Testis (tissue), 2 donors: ENCODE measurements at regions not wholly inside any gene's neighbourhood (a gene's known extent, or its start where the extent isn't known, plus 50 kb on each side); places are given as distances from the start of the nearest gene placed in this dataset.
"Not testable (repeated sequence)": the region's sequence is repeated elsewhere in the genome, so short reads cannot be mapped to it uniquely, and the experiment has no call there.

Experiments used
- DNase-seq: peaks from one replicate; pipeline ENCODE4 v3.0.0-alpha.2; 2019
- H3K27ac ChIP-seq, 2 donors: fragments of 200-600 bp; sonication (generic); one replicate each; pipeline ENCODE4 v1.5.1; 2019
- H3K27me3 ChIP-seq: fragments of 200-600 bp; sonication (generic); one replicate; pipeline ENCODE4 v1.5.1; 2019
- H3K36me3 ChIP-seq: fragments of 200-600 bp; sonication (generic); one replicate; pipeline ENCODE4 v1.5.1; 2017; ENCODE audit warnings: low read depth; ENCODE audit errors: missing control alignments
- H3K4me1 ChIP-seq: fragments of 200-600 bp; sonication (generic); one replicate; pipeline ENCODE4 v1.5.1; 2019
- H3K4me3 ChIP-seq, 2 donors: fragments of 200-600 bp; sonication (generic); one replicate each; pipeline ENCODE4 v1.5.1; 2017 to 2019
- H3K9me3 ChIP-seq: fragments of 200-600 bp; sonication (generic); one replicate; pipeline ENCODE4 v1.5.1; 2017
- POLR2A ChIP-seq: fragments of 450-650 bp; IDR thresholded peaks from one replicate; pipeline ENCODE4 v1.6.1; 2017; ENCODE audit warnings: antibody characterized with exemption, mild to moderate bottlenecking, moderate library complexity
- WGBS, 2 donors: methylation state at CpG; one replicate each; pipeline ENCODE4 v1.1.5; 2018; 5-methylcytosine and 5-hydroxymethylcytosine counted together
- intact Hi-C: fragments of 100-400 bp; cut with DNase I; formaldehyde crosslinking; loops from one replicate; pipeline ENCODE4 v1.15.1; 2023; ENCODE audit warnings: low total_unique reads
- TF ChIP-seq, protein P1 (sequence below), 3 experiments: fragments of 450-650 bp in 2 of 3; fragments of 200-600 bp in 1 of 3; sonication (generic) in 1 of 3; IDR thresholded peaks; one replicate each; pipeline ENCODE4 v1.5.1; 2016 to 2019; ENCODE audit warnings: antibody characterized with exemption in 3 of 3, mild to moderate bottlenecking in 2 of 3, moderate library complexity in 1 of 3

DNA sequence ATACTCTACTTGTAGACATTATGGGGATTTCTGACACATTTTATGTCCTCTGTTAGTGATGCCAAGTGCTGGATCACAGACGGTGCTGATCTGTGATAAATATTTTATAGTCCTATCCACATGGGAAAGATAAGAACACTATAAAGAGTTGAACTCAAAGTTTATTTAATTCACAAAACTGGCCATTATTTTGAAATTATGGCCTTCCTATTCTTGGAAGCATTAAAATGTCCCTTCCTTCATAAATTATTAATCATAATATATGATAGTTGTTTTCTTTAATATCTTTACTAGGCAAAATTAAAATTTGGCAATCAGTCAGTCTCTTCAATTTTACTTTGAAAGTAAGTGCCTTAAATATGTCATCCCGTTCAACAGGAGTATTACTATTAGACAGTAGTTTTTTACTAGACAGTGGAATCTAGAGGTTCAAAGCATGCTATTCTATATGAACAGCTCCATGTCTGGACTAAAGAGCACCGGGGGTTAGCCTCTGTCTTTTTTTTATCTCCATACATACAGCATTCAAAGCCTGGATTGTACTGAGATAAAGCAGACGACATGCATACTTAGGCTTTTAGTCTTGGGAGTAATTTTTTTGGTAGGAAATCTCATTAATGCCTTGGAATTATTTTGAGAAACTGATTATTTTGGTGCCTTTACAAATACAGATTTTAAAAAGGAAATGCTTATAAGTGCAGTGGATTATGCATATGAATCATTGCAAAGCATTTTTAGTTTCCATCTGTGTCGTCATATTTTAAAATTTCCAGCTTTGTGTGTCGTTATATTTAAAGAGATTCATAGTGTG, 306.1 kb upstream of the RGS6 start:
- H3K9me3 ChIP-seq = no peaks in the 10 kb centered on the region
- no peak for DNase-seq
- H3K36me3 ChIP-seq = no peaks in the 10 kb centered on the region
- TF ChIP-seq, protein P1, sequence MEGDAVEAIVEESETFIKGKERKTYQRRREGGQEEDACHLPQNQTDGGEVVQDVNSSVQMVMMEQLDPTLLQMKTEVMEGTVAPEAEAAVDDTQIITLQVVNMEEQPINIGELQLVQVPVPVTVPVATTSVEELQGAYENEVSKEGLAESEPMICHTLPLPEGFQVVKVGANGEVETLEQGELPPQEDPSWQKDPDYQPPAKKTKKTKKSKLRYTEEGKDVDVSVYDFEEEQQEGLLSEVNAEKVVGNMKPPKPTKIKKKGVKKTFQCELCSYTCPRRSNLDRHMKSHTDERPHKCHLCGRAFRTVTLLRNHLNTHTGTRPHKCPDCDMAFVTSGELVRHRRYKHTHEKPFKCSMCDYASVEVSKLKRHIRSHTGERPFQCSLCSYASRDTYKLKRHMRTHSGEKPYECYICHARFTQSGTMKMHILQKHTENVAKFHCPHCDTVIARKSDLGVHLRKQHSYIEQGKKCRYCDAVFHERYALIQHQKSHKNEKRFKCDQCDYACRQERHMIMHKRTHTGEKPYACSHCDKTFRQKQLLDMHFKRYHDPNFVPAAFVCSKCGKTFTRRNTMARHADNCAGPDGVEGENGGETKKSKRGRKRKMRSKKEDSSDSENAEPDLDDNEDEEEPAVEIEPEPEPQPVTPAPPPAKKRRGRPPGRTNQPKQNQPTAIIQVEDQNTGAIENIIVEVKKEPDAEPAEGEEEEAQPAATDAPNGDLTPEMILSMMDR (IDR thresholded peaks at IDR 0.05) = no peak
- WGBS, 2 donors = 66 to 71% methylated on average over 6 of the region's 6 CpGs
- H3K27me3 ChIP-seq = no peaks in the 10 kb centered on the region
- H3K27ac ChIP-seq = no peak overlapping the region
- H3K4me1 ChIP-seq = no peaks in the 10 kb centered on the region
- H3K4me3 ChIP-seq = no peak overlapping the region
- intact Hi-C loops = no loop called here

DNA sequence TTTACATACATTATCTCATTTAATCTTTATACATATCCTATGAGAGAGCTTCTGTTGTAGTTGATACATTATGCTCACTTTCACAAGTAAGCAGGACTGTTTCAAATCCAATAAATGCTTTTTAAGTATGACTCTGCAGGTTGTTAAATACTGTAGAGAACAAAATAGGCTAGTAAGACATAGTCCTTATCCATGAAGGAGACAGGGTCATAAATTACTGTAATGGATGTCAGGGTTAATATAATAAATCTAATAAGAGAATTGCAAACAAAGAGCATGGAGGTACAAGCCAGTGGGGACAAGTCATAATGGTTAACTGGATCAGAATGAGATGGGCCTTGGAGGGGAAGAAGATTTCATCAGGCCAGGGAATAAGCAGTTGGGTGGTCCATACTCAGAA, 303.8 kb upstream of the RGS6 start:
- H3K27ac ChIP-seq = no peak overlapping the region
- DNase-seq = no peak

DNA sequence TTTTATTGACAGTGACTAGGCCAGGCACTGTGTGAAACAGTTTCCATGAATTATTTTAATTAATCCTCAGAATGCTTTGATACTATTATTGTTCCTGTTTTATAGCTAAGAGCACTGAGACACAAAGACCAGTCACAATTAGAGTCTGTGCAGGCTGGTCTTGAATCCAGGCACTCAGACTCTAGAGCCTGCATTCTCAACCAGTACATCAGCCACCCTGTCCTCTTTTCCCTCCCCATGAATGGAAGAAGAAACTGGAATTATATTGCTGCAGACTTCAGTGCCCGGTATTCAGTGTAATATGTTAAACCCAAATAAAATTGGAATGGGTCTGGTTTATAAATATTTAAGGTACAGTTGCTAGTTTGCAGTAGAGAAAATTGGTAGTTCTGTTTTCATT, 303.0 kb upstream of the RGS6 start:
- Histone ChIP-seq H3K27ac (no peak overlapping the region), H3K4me3 (no peak overlapping the region), H3K4me1 (no peaks in the 10 kb centered on the region), H3K27me3 (no peaks in the 10 kb centered on the region), H3K36me3 (no peaks in the 10 kb centered on the region), H3K9me3 (no peaks in the 10 kb centered on the region)
- 92 to 100% methylated on average over 1 of the region's 1 CpG for WGBS, 2 donors
- intact Hi-C loops = no loop called here
- TF ChIP-seq, protein P1 (IDR thresholded peaks at IDR 0.05) = no peak
- no peak for TF ChIP-seq POLR2A
- DNase-seq = no peak

More for the DNA sequence above, 303.8 kb upstream of the RGS6 start:
- Histone ChIP-seq H3K36me3 (no peaks in the 10 kb centered on the region), H3K4me1 (no peaks in the 10 kb centered on the region), H3K9me3 (no peaks in the 10 kb centered on the region), H3K4me3 (no peak overlapping the region), H3K27me3 (no peaks in the 10 kb centered on the region)
- intact Hi-C loops = no loop called here
- TF ChIP-seq POLR2A = no peak
- TF ChIP-seq, protein P1 (IDR thresholded peaks at IDR 0.05) = no peak

DNA sequence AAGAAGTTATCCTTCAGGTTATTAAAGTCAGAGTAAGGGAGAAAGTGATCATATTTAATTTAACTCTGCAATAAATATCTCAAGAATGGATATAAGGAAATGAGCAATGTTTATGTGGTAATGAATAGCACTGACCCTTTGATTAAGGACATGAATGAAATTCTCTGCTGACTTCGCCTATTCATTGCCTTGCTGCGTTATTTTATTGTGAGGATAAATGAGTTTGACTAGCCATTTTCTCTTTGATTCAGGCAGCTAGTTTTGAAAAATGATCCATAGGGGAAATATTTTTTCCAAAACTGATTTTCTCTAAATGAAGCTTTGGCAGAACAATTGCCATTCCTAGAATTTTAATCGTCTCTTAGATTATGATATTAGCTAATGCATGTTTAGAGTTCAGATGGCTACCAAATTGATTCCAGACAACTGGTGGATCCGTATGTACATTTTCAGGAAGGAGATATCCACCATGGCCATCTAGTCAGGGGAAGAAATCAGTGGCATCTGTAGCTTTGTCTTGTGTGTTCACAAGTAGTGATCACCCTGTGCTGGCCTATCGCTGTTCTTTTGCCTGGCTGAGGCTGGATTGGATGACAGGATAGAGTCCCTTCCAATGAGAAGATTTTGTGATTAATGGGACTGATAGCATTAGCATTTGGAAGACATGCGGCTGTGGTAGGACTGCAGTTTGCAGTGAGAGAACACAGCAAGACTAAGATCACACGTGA, 302.3 kb upstream of the RGS6 start:
- 75 to 77% methylated on average over 7 of the region's 7 CpGs for WGBS, 2 donors
- TF ChIP-seq, protein P1 (IDR thresholded peaks at IDR 0.05) = no peak
- no peak for DNase-seq
- H3K9me3 ChIP-seq = no peaks in the 10 kb centered on the region
- no peak overlapping the region for H3K4me3 ChIP-seq
- H3K36me3 ChIP-seq = no peaks in the 10 kb centered on the region
- no peaks in the 10 kb centered on the region for H3K4me1 ChIP-seq
- intact Hi-C loops = no loop called here
- H3K27me3 ChIP-seq = no peaks in the 10 kb centered on the region
- no peak overlapping the region for H3K27ac ChIP-seq

DNA sequence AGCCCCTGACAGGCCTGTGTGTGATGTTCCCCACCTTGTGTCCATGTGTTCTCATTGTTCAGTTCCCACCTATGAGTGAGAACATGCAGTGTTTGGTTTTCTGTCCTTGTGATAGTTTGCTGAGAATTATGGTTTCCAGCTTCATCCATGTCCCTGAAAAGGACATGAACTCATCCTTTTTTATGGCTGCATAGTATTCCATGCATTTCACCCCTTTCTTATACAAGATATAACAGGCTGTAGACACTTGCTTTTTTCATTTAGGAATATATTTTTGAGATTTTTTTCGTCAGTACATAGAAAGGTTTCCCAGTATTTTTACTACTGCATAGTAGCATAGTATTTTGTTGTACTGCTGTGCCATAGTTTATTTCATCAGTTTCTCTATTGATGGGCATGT, 301.2 kb upstream of the RGS6 start:
- intact Hi-C loops, H3K36me3 ChIP-seq, H3K9me3 ChIP-seq, DNase-seq, H3K27ac ChIP-seq, H3K27me3 ChIP-seq, H3K4me1 ChIP-seq, H3K4me3 ChIP-seq: not testable (repeated sequence)
- 94 to 95% methylated on average over 1 of the region's 1 CpG for WGBS, 2 donors
